ENCODE measurements at regions not wholly inside any gene's neighbourhood (a gene's known extent, or its start where the extent isn't known, plus 50 kb on each side); places are given as distances from the start of the nearest gene placed in this dataset.
"Not testable (repeated sequence)": the region's sequence is repeated elsewhere in the genome, so short reads cannot be mapped to it uniquely, and the experiment has no call there.

DNA sequence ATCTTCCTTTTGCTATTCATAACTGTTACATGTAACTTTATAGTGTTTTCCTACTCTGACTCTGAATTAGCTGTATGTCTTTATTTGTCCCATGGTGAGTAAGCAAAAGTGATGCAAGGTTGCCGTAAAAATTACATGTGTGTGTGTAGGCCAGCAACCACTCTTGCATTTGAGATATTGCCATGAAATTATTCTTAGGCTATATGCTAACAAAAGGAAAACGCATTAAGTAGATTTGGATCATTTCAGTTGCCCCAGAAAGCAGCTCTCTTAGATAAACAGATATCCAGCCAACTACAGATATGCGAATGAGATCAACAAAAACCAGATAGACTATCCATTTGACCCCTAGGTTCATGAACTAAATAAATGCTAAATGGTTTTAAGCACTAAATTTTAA lies 73.6 kb downstream of the CYLC2 start:
- no peak for DNase-seq

GRCh38 chr9:103078581-103078980 lies 83.4 kb downstream of the CYLC2 start:
- DNase-seq: no peak

DNA sequence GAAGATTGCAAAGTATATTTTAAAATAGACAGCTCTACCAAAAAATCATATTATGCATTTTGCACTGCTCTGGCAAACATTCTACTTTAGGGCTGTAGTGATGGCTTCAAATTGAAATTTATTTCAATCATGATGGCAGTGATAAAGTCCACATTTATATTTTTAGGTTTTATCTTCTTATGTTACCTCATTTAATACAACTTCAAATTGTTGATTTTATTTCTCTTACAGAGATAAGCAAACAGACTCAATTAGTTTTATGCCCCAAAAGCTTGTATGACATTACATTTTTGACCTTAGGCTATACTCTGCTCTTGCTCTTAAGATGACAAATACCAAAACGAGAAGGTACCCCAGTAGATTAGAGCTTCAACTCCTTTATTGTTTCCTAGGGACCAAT lies 87.4 kb downstream of the CYLC2 start:
- no peak for DNase-seq

DNA sequence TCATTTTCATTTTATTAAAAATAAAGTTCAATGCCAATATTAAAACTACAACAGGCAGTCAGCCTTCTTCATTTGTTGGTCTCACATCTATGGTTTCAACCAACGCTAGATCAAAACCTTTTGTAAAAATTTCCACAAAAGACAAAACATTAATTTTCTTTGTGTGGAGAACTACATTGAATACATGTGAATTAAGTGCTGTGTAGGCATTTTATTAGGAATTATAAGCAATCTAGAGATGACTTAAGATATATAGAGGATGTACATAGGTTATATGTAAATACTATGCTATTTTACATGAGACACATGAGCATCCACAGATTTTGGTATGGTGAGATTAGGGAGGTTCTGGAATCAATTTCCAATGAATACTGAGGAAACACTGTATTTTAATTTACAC lies 94.2 kb downstream of the CYLC2 start:
- DNase-seq: no peak

DNA sequence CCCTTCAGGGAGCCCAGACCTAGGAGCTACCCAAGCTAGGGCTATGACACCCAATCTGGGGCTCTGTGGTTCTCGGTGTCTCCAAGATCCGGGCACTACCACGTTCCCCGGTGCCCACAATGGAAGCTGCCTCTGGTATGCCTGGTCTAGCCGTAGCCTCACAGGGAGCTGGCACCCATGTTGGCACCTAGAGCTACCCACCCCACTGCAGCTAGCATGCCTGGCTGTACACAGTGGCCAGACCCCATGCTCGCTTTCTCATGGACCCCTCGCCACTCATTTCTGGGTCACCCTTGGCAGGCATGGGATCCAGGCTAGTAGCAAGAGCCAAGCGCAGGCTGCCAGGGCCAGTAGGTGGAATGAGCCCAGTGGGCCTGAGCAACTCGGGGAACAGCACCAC lies 109.0 kb downstream of the CYLC2 start:
- DNase-seq: no peak

DNA sequence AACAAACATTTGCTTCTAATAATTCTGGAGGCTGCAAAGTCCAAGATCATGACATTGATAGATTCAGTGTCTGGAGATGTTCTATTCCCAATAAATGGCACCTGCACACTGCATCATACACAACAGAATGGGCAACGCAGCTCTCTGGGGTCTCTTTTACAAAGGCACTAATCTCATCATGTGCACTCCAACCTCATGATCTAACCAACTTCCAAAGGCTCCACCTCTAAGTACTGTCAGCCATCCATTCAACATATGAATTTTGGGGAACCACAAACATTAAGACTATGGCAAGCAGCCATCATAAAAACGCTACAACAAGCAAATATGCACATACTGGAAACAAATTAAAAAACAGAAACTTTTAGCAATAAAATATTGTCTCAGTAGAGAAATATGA lies 121.1 kb downstream of the CYLC2 start:
- no peak for DNase-seq

- no peak for DNase-seq
Observed at GRCh38 chr9:103126494-103126893, 131.4 kb downstream of the CYLC2 start.

- DNase-seq: no peak
Observed at GRCh38 chr9:103139891-103140290, 144.8 kb downstream of the CYLC2 start.

- no peak for DNase-seq
Observed at GRCh38 chr9:103152473-103152872, 157.3 kb downstream of the CYLC2 start.

- DNase-seq: no peak
Observed at GRCh38 chr9:103167530-103167929, 172.4 kb downstream of the CYLC2 start.

DNA sequence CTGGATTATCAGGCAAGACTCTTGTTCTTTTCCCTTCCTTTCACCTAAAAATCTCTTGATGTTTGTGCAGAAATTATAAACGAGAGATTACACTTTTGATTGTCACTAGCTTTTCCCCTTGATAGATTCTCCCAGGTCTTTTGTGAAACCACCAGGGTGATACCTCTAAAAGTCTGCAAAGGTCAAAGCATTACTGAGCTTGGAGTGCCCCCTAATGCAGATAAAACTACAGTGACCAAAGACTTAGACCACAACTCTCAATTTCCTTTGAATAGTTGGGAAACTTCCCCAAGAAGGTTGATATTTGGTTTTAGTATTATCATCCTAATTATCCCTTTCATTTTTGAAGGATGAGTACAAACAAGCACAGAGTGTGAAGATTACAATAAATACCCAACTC lies 173.1 kb downstream of the CYLC2 start:
- no peak for DNase-seq

DNA sequence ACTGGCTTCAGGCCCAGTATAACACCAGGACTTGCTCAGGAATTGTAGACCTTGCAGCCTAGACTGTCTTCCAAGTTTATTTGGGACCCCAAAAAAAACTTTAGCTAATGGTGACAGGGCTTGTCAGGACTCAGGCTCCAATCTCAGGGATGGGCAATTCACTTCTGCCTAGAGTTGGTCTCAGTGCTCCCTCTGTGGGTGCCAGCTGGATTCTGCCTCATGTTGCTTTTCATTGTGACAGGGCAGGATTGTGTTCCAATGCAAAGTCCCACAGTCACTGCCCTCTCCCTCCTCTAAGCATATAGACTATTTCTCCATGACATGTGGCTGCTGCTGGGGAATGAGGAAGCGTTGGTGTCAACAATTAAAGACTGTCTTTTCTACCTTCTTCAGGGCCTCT lies 174.7 kb downstream of the CYLC2 start:
- no peak for DNase-seq

GRCh38 chr9:103183701-103184171 lies 188.6 kb downstream of the CYLC2 start:
- DNase-seq: no peak

- DNase-seq: no peak
Observed at GRCh38 chr9:103186959-103187358, 191.8 kb downstream of the CYLC2 start.

DNA sequence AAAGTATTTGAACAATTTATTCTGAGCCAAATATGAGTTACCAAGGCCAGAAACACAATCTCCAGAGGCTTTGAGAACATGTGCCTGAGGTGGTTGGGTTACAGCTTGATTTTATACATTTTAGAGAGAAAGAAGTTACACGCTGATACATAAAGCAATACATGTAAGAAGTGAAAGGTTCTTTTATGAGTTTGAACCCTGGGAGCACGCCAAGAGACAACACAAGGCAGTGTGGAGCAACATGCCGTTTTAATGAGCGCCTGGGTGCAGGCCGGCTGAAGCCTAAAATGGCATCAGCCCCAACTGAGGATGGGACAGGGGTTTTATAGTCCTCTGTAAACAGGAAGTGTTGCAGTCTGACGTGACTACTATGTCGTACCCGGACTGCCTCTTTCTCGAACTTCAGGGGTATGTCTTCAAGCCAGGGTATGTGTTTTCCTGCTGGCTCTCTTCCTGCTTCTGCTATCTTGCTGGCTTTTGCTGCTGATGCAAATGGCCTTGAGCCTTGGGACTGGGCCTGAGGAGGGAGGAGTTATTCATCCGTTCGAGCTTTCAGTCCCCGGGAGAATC lies 193.7 kb downstream of the CYLC2 start:
- no peak for DNase-seq

- no peak for DNase-seq
Observed at GRCh38 chr9:103193992-103194391, 198.9 kb downstream of the CYLC2 start.

DNA sequence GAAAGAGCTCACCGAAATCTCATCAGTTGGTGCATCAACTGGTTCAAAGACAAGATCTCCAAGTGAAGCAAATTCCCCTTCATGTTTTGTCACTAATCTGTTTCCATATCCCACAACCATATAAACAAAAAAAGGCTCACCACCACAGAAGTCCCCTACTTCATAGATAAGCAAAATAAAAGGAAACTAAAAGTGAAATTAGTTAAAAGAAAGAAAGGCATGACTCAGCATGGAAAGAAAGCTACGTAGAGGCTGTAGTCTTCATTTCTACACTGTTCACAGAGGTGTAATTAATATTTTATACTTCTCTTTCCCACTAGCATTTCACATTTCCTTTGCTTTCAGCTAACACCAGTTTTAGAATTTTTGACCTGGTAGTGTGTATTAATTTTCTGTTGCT lies 208.0 kb downstream of the CYLC2 start:
- no peak for DNase-seq

DNA sequence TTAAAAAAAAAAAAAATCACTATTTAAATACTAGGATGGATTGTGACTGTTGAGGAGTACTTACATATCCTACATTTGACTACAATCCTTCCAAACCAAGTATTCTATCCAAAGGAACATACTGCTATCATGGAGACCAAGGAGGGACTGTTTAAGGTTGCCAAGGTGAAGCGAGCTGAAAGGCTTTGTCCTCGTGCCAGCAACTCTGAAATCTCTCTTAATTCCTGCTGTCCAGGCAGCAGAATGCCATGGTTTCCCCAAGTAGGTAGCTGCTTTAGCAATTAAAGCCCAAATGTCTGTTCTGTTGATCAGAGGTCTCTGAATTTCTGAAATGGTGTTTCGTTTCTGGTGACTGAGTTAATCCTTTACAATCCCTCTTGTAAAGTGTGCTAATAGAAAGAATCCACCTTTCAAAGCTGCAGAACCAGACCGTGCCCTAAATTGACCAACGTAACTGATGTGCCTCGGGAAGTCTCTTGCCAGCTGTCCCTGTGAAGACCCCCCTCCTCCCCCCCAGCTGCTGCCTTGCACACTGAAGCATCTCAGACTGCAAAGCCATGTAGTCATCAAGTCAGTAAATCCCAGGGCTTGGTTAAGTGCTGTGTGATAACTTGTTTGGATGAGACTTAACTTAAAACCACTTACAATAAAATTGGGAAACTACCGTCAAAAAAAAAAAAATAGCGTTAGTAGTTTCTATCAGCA lies 210.9 kb downstream of the CYLC2 start:
- DNase-seq: not testable (repeated sequence)

- no peak for DNase-seq
Observed at GRCh38 chr9:103210607-103211006, 215.5 kb downstream of the CYLC2 start.

DNA sequence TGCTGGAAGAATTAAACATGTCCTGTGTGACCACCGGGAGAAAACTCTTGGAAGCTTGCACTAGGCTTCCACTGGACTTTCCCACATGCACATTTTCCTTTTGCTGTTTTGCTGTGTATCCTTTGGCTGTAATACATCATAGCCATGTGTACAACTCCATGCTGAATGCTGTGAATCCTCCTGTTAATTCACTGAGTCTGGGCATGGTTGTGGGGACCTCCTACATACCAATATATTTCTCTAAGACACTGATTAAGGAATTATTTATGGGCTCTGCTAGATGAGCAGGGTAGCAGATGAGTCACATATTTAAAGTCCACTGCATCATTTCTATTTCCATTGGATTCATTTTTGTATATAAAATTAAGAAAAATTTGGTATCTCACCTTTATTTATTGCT lies 220.1 kb downstream of the CYLC2 start:
- DNase-seq: no peak

DNA sequence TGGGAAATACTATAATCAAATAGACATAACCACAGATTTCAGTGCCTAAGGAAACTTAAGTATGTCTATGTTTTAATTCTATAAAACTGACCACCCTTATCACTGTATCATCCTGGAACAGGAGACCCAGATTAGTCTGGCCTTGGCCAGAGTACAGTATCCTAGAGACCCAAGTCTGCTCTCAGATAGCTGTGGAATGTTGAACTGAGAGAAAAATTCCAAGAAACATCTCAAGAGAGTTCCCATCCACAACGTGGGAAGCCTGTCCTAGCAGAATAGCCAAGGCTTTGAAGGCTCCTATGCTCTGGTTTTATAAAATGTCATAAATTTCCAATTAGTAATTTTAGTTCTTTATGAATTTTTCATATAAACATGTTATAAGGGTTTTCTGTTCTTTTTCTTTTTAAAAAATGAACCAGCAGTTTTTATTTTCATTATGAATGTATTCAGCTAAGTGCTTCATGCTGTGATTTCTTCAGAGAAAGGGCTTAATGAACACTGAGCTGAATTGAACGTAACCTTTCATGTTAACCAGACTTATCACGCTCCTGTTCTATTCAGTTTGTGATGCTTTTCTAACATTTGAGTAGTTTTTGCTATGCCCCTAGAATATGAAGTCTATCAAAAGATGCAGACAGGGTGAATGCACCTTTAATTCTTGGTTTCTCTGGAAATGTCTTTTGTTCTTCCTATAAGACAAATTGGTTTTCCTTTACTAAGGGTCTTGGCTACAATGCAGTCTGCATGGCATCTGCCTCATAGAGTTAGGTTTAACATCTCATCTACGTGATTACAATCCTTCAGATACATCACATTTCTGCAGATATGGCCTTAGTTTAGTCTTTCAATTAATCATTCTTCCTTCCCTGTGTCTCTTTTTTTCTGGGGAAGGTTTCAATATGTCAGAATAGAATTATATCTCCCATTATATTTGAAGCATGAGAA lies 230.8 kb downstream of the CYLC2 start:
- no peak for DNase-seq

- no peak for DNase-seq
Observed at GRCh38 chr9:103226647-103227013, 231.5 kb downstream of the CYLC2 start.

DNA sequence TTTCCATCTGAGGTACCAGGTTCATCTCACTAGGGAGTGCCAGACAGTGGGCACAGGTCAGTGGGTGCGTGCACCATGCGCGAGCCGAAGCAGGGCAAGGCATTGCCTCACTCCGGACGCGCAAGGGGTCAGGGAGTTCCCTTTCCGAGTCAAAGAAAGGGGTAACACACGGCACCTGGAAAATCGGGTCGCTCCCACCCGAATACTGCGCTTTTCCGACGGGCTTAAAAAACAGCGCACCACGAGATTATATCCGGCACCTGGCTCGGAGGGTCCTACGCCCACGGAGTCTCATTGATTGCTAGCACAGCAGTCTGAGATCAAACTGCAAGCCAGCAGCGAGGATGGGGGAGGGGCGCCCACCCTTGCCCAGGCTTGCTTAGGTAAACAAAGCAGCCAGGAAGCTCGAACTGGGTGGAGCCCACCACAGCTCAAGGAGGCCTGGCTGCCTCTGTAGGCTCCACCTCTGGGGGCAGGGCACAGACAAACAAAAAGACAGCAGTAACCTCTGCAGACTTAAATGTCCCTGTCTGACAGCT lies 242.5 kb downstream of the CYLC2 start:
- not testable (repeated sequence) for DNase-seq

- no peak for DNase-seq
Observed at GRCh38 chr9:103242025-103242424, 246.9 kb downstream of the CYLC2 start.

Measured in CD4-positive, alpha-beta T cell treated with Interleukin-17A for 1 hour (primary cell).